IMR-90 (cell line): ENCODE measurements at regions not wholly inside any gene's neighbourhood (a gene's known extent, or its start where the extent isn't known, plus 50 kb on each side); places are given as distances from the start of the nearest gene placed in this dataset.

Source experiments
- ATAC-seq: fragments of 200-7000 bp; cut with Tn5 transposase; 2 replicates; pipeline ENCODE4 v1.9.1; 2020; ENCODE audit warnings: low read depth, mild to moderate bottlenecking, moderate library complexity
- BruUV-seq: library from RNA; stranded (reverse); fragments of 400-500 nt; replicated peaks from 2 replicates; lab custom pipeline; 2021; lab: Mats Ljungman, UMichigan
- CTCF ChIA-PET: fragments of 300-600 bp; formaldehyde crosslinking; extraction: SDS; loops from one replicate; lab custom pipeline; 2021; ENCODE audit warnings: antibody characterized with exemption; lab: Yijun Ruan, JAX
- POLR2A ChIA-PET: fragments of 300-600 bp; sonication (Branson Sonifier 250); formaldehyde crosslinking; loops from one replicate; lab custom pipeline; 2022; ENCODE audit warnings: antibody characterized with exemption; ENCODE audit not compliant: unreplicated experiment; lab: Charles Lee
- DNase-seq: peaks from one replicate; pipeline ENCODE4 v3.0.0; 2013
- H2AFZ ChIP-seq: replicated peaks from 2 replicates; pipeline ENCODE3; 2013; ENCODE audit warnings: low read length, mild to moderate bottlenecking; ENCODE audit not compliant: poor library complexity
- H2AK5ac ChIP-seq: 2 replicates; pipeline ENCODE4 v1.6.1; 2013; ENCODE audit warnings: low read depth, low read length, inconsistent platforms
- H2AK9ac ChIP-seq: replicated peaks from 2 replicates; pipeline ENCODE3; 2013; ENCODE audit warnings: mild to moderate bottlenecking, low read depth, low read length, moderate library complexity; ENCODE audit not compliant: poor library complexity
- H2BK120ac ChIP-seq: 2 replicates; pipeline ENCODE4 v1.6.1; 2013; ENCODE audit warnings: low read depth, low read length, inconsistent platforms
- H2BK15ac ChIP-seq: 3 replicates; pipeline ENCODE4 v1.6.1; 2013; ENCODE audit warnings: low read depth, low read length, inconsistent platforms
- H2BK20ac ChIP-seq: 2 replicates; pipeline ENCODE4 v1.6.1; 2013; ENCODE audit warnings: low read depth, mild to moderate bottlenecking, inconsistent platforms, low read length, moderate library complexity
- H2BK5ac ChIP-seq: 2 replicates; pipeline ENCODE4 v1.6.1; 2013; ENCODE audit warnings: mild to moderate bottlenecking, low read depth, low read length, inconsistent platforms; ENCODE audit not compliant: poor library complexity, severe bottlenecking
- H3K14ac ChIP-seq: replicated peaks from 2 replicates; pipeline ENCODE4 v1.6.1; 2013; ENCODE audit warnings: low read depth, low read length, inconsistent platforms
- H3K18ac ChIP-seq: 2 replicates; pipeline ENCODE4 v1.6.1; 2013; ENCODE audit warnings: low read depth, low read length, control low read depth
- H3K23ac ChIP-seq: 2 replicates; pipeline ENCODE4 v1.6.1; 2013; ENCODE audit warnings: low read depth, low read length, inconsistent platforms
- H3K27ac ChIP-seq: 2 replicates; pipeline ENCODE4 v1.5.1; 2013; ENCODE audit warnings: mild to moderate bottlenecking, control low read depth, low read length; ENCODE audit not compliant: insufficient read depth
- H3K27me3 ChIP-seq: 2 replicates; pipeline ENCODE4 v1.6.1; 2013; ENCODE audit warnings: low read length; ENCODE audit not compliant: control insufficient read depth, insufficient read depth
- H3K36me3 ChIP-seq: 2 replicates; pipeline ENCODE4 v1.6.1; 2013; ENCODE audit warnings: low read length, mixed read lengths; ENCODE audit not compliant: control insufficient read depth, insufficient read depth
- H3K4ac ChIP-seq: 2 replicates; pipeline ENCODE4 v1.6.1; 2013; ENCODE audit warnings: low read depth, low read length, inconsistent platforms
- H3K4me1 ChIP-seq: 2 replicates; pipeline ENCODE4 v1.6.1; 2013; ENCODE audit warnings: low read length, mixed read lengths; ENCODE audit not compliant: control insufficient read depth, insufficient read depth
- H3K4me2 ChIP-seq: 2 replicates; pipeline ENCODE4 v1.6.1; 2013; ENCODE audit warnings: low read depth, mild to moderate bottlenecking, control low read depth, low read length, moderate library complexity
- H3K4me3 ChIP-seq: 2 replicates; pipeline ENCODE4 v1.5.1; 2013; ENCODE audit warnings: low read depth, mild to moderate bottlenecking, control low read depth, low read length, moderate library complexity; ENCODE audit not compliant: insufficient read depth
- H3K56ac ChIP-seq: 2 replicates; pipeline ENCODE4 v1.6.1; 2013; ENCODE audit warnings: low read length, inconsistent platforms; ENCODE audit not compliant: insufficient read depth; ENCODE audit errors: extremely low read depth
- H3K79me1 ChIP-seq, 2 experiments: 2 replicates each; pipeline ENCODE4 v1.6.1; 2013; ENCODE audit warnings: low read length in 2 of 2, inconsistent platforms in 1 of 2, low read depth in 1 of 2
- H3K9ac ChIP-seq: 2 replicates; pipeline ENCODE4 v1.6.1; 2013; ENCODE audit warnings: low read depth, low read length, control low read depth
- H3K9me1 ChIP-seq: 2 replicates; pipeline ENCODE4 v1.6.1; 2013; ENCODE audit warnings: low read length, inconsistent platforms; ENCODE audit not compliant: insufficient read depth
- H3K9me3 ChIP-seq: 2 replicates; pipeline ENCODE4 v1.6.1; 2013; ENCODE audit warnings: low read length; ENCODE audit not compliant: control insufficient read depth, insufficient read depth
- H4K20me1 ChIP-seq: 2 replicates; pipeline ENCODE4 v1.6.1; 2013; ENCODE audit warnings: low read length, inconsistent platforms; ENCODE audit not compliant: insufficient read depth
- H4K5ac ChIP-seq: 2 replicates; pipeline ENCODE4 v1.6.1; 2013; ENCODE audit warnings: mild to moderate bottlenecking, low read depth, low read length, control low read depth
- H4K8ac ChIP-seq, 2 experiments: 2 replicates each; pipeline ENCODE4 v1.6.1; 2013; ENCODE audit warnings: low read depth in 2 of 2, low read length in 2 of 2, control low read depth in 1 of 2, inconsistent platforms in 1 of 2
- H4K91ac ChIP-seq: 2 replicates; pipeline ENCODE4 v1.6.1; 2013; ENCODE audit warnings: low read depth, low read length, inconsistent platforms; ENCODE audit not compliant: insufficient read depth
- CEBPB ChIP-seq: IDR thresholded peaks from 2 replicates; pipeline ENCODE4 v1.6.1; 2012; ENCODE audit warnings: low read depth, low read length, improper control_type of control experiment
- MAFK ChIP-seq: IDR thresholded peaks from 2 replicates; pipeline ENCODE4 v1.6.1; 2012; ENCODE audit warnings: low read depth, low read length, improper control_type of control experiment
- MAZ ChIP-seq: IDR thresholded peaks from 2 replicates; pipeline ENCODE4 v1.6.1; 2012; ENCODE audit warnings: low read depth, mild to moderate bottlenecking, low read length, improper control_type of control experiment, moderate library complexity, borderline replicate concordance
- MXI1 ChIP-seq: IDR thresholded peaks from 2 replicates; pipeline ENCODE4 v1.6.1; 2012; ENCODE audit warnings: low read depth, mild to moderate bottlenecking, low read length, moderate library complexity, borderline replicate concordance
- NFE2L2 ChIP-seq: fragments of 150-350 bp; IDR thresholded peaks from 2 replicates; pipeline ENCODE4 v1.6.1; 2016; ENCODE audit warnings: low read depth, mild to moderate bottlenecking, low read length
- RAD21 ChIP-seq: IDR thresholded peaks from 2 replicates; pipeline ENCODE4 v1.6.1; 2012; ENCODE audit warnings: low read length, improper control_type of control experiment
- SMC3 ChIP-seq: fragments of 150-350 bp; IDR thresholded peaks from 2 replicates; pipeline ENCODE4 v1.6.1; 2016; ENCODE audit warnings: low read depth, mild to moderate bottlenecking, antibody characterized with exemption, low read length, moderate library complexity
- WGBS, 2 experiments: methylation state at CpG; one replicate each; pipeline versions ENCODE4 v1.1.5 to v1.1.7; 2013; ENCODE audit warnings: missing lambda C conversion rate in 2 of 2; ENCODE audit not compliant: insufficient read length in 1 of 2; ENCODE audit errors: extremely low coverage in 2 of 2; 5-methylcytosine and 5-hydroxymethylcytosine counted together
- dilution Hi-C: fragments of 300-500 bp; cut with HindIII; formaldehyde crosslinking; loops from one replicate; pipeline ENCODE4 v1.14.3; 2018; ENCODE audit warnings: low sequenced_read_pairs; ENCODE audit not compliant: unreplicated experiment
- in situ Hi-C: fragments of 300-500 bp; cut with MboI; formaldehyde crosslinking; loops from 3 replicates; pipeline ENCODE4 v1.14.3; 2019; ENCODE audit warnings: low sequenced_read_pairs, inconsistent platforms, mixed read lengths
- intact Hi-C: fragments of 100-400 bp; cut with micrococcal nuclease; formaldehyde crosslinking; loops from 2 replicates; pipeline ENCODE4 v1.10.0; 2022
- TF ChIP-seq, protein P1 (sequence below): fragments of 150-350 bp; IDR thresholded peaks from 2 replicates; pipeline ENCODE4 v1.6.1; 2017; ENCODE audit warnings: mild to moderate bottlenecking, antibody characterized with exemption, low read length, low read depth

DNA sequence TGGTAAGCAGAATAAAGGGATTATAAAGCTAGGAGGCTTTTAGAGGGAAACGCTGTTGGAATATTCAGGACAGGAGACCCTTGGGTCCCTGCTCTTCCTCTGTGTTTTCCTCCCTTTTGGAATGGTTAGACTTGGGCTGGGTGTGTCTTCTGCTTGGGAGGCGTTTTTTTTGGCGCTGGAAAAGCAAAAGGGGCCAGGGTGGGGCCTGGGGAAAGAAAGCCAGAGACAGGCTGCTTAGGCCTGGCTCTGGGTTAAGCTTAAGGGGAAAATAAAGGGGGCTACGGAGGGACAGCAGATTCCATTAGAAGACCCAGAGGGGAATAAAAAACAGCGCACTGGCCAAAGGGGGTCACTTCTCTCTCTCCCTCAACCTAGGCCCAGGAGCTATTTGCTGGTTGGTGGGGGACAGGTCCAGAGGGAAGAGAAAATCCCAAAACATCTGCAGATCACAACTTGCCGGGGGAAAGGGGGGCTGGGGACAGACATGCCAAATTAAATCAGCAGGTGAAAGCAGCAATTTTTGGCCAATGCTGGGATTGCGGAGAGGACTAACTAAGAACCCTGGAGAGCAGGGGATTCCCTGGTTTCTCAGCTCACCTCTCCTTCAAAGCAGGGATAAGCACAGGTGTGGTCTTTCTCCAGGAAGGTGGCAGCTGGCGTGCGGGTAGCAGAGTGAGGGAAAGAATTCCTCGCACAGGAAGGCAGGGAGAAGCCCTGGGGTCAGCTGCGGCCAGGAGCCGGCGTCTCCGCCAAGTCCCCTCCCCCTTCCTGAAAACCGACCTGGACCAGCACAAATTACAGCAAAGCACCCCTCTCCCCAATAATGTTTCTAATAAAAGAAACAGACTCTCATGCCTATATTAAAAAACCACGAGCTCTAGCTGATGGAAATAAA lies 82.2 kb upstream of the AK4 start (continued):
- TF ChIP-seq SMC3 (no peak), CEBPB (no peak)

DNA sequence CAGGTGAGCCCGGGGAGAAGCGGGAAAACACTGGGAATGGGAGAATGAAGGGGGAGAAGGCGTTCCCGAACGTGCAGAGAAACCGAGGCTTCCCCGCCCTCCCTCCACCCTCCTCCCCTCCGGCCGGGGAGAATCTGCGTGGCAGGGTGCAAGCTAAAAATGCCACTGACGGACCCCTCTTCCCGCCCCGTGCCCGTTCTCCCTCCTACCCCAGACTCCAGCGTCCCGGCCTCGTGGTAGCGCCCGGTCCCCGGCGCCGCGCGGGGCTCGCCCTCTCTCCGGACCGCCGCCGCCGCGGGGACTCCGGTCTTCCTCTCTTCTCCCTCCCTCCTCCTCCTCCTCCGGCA lies 81.6 kb upstream of the AK4 start:
- peak; percentile 3; the same call in 1 of the 2 replicates for TF ChIP-seq MXI1
- TF ChIP-seq, protein P1, sequence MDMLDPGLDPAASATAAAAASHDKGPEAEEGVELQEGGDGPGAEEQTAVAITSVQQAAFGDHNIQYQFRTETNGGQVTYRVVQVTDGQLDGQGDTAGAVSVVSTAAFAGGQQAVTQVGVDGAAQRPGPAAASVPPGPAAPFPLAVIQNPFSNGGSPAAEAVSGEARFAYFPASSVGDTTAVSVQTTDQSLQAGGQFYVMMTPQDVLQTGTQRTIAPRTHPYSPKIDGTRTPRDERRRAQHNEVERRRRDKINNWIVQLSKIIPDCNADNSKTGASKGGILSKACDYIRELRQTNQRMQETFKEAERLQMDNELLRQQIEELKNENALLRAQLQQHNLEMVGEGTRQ, result no peak
- no peak for TF ChIP-seq MAFK
- no peak for TF ChIP-seq RAD21
- TF ChIP-seq MAZ, result no peak
- no peak for TF ChIP-seq NFE2L2
- no peaks in the 10 kb centered on the region for H3K9me3 ChIP-seq
- H2BK20ac ChIP-seq, result no peak overlapping the region
- peak overlapping the region; percentile 58 for H3K4me3 ChIP-seq
- DNase-seq (no peak), ATAC-seq (peak; percentile 9)
- H2AK9ac ChIP-seq, result peak overlapping the region; percentile 34
- H2BK15ac ChIP-seq, result no peak overlapping the region
- no peak overlapping the region for H3K56ac ChIP-seq
- no peaks in the 10 kb centered on the region for H3K36me3 ChIP-seq
- BruUV-seq, result no TSS peak
- peak overlapping the region; percentile 17; the same call in 1 of the 2 replicates for H3K27ac ChIP-seq
- no peak overlapping the region for H2BK120ac ChIP-seq
- no peaks in the 10 kb centered on the region for H3K9me1 ChIP-seq
- CTCF ChIA-PET, result no interaction called here
- H2AFZ ChIP-seq, result peak overlapping the region; percentile 94
- H2BK5ac ChIP-seq, result no peak overlapping the region
- no peak overlapping the region for H4K8ac ChIP-seq
- H3K23ac ChIP-seq, result no peak overlapping the region
- H3K18ac ChIP-seq, result no peak overlapping the region; the same call in 1 of the 2 replicates
- intact Hi-C loops (loop anchor here (5.0 to 10.0 kb wide), 4 partner anchors 204 to 1178 kb away; no protein-coding TSS in a partner anchor), dilution Hi-C loops (no loop called here), in situ Hi-C loops (loop anchor here (5.0 to 10.0 kb wide), 2 partner anchors 141 to 358 kb away; partner anchors contain the start of genes LEPR and LEPROT)
- no peaks in the 10 kb centered on the region for H3K79me1 ChIP-seq
- no peaks in the 10 kb centered on the region; the same call in 1 of the 2 replicates for H4K20me1 ChIP-seq
- no peak overlapping the region for H3K4ac ChIP-seq
- no peak overlapping the region for H2AK5ac ChIP-seq
- H4K91ac ChIP-seq, result peak overlapping the region; percentile 32; the same call in 1 of the 2 replicates
- peaks cover 4% of the 10 kb centered on the region; the same call in 1 of the 2 replicates for H3K4me1 ChIP-seq
- POLR2A ChIA-PET, result no interaction called here
- peaks cover 5% of the 10 kb centered on the region; the same call in 1 of the 2 replicates for H3K27me3 ChIP-seq
- H3K4me2 ChIP-seq, result peak overlapping the region; percentile 80
- 4% methylated on average over 16 of the region's 33 CpGs; no CpG with 5 or more reads in 1 of the 2 experiments for WGBS, 2 experiments
- H3K9ac ChIP-seq, result peak overlapping the region; percentile 33
- H4K5ac ChIP-seq, result no peak overlapping the region
- no peak overlapping the region for H3K14ac ChIP-seq
